Upper lobe of right lung (tissue), 1 donor: ENCODE measurements at regions not wholly inside any gene's neighbourhood (a gene's known extent, or its start where the extent isn't known, plus 50 kb on each side); places are given as distances from the start of the nearest gene placed in this dataset.

Experiments
- ATAC-seq: fragments of 200-7000 bp; cut with Tn5 transposase; one replicate; pipeline ENCODE4 v1.9.1; 2020; ENCODE audit warnings: mild to moderate bottlenecking, moderate library complexity
- DNase-seq: peaks from one replicate; pipeline ENCODE4 v3.0.0-alpha.2; 2020
- H3K27ac ChIP-seq: fragments of 200-600 bp; one replicate; pipeline ENCODE4 v1.8.0; 2022
- H3K27me3 ChIP-seq: fragments of 200-600 bp; one replicate; pipeline ENCODE4 v1.8.0; 2022; ENCODE audit warnings: mild to moderate bottlenecking
- H3K36me3 ChIP-seq: fragments of 200-600 bp; one replicate; pipeline ENCODE4 v1.8.0; 2022
- H3K4me1 ChIP-seq: fragments of 200-600 bp; one replicate; pipeline ENCODE4 v1.8.0; 2022
- H3K4me3 ChIP-seq: fragments of 200-600 bp; one replicate; pipeline ENCODE4 v1.8.0; 2022; ENCODE audit warnings: mild to moderate bottlenecking
- H3K9me3 ChIP-seq: fragments of 200-600 bp; one replicate; pipeline ENCODE4 v1.8.0; 2022
- CTCF ChIP-seq: fragments of 200-600 bp; IDR thresholded peaks from one replicate; pipeline ENCODE4 v1.8.0; 2022; ENCODE audit warnings: antibody characterized with exemption
- intact Hi-C: fragments of 100-400 bp; cut with DNase I; formaldehyde crosslinking; loops from one replicate; pipeline ENCODE4 v1.11.0; 2022
- donor health status: DM: no; HTN: yes; CAD: no; lungs with severe emphysema.

- ATAC-seq (no peak), DNase-seq (no peak)
- Histone ChIP-seq H3K36me3 (no peaks in the 10 kb centered on the region), H3K27me3 (no peaks in the 10 kb centered on the region), H3K27ac (no peak overlapping the region), H3K4me3 (no peak overlapping the region), H3K9me3 (no peaks in the 10 kb centered on the region), H3K4me1 (no peaks in the 10 kb centered on the region)
- intact Hi-C loops: no loop called here
- no peak for TF ChIP-seq CTCF
These were observed 68.2 kb downstream of the AGTR2 start for GRCh38 chrX:116238567-116239255.

DNA sequence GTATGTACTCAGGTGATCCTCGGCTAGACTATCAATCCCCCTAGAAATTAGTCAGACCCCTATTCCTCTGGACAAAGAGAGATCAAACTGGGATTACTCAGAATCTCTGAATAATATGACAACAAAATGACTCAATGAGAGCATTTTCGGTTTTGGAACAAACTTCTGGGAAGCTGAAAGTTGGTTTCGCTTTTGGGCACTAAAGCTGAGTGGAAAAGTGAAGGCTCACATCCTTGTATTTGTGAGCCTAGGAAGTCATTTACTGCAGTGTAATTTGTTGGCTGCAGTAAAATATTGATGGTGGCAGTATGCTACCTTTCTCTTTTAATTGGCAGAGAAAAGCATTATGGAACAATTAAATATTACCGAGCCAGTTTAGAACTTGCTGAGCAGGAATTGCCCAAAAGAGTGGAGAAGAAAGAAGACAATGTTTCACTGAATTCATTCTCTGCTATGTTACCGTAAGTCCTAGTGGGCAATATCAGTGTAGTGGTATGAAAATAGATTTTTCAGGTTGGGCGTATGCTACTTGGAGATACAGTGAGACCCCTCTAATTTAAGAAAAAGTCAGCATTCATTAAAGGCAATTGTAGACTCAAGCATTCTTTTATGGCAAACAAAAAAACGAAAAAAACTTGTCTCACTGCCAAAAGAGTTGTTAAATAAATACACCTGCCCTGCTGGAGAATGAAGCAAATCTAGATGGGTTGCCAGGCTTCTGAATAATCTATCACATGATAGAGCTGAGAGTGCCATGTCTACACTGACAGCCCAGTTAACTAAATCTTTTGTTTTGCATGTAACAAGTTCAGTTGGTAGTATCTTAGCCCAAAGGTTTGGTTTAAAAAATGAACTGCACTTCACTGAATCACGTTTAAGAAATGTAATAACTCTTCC lies 69.6 kb downstream of the AGTR2 start:
- no peaks in the 10 kb centered on the region for H3K9me3 ChIP-seq
- ATAC-seq: peak; percentile 58
- H3K4me1 ChIP-seq: no peaks in the 10 kb centered on the region
- no peak for TF ChIP-seq CTCF
- intact Hi-C loops: no loop called here
- peak overlapping the region; percentile 24 for H3K27ac ChIP-seq
- no peaks in the 10 kb centered on the region for H3K36me3 ChIP-seq
- DNase-seq: no peak
- H3K27me3 ChIP-seq: no peaks in the 10 kb centered on the region
- peak overlapping the region; percentile 10 for H3K4me3 ChIP-seq

GRCh38 chrX:116241001-116241400 lies 70.5 kb downstream of the AGTR2 start:
- ATAC-seq (no peak), DNase-seq (no peak)
- TF ChIP-seq CTCF: no peak
- Histone ChIP-seq H3K4me3 (no peak overlapping the region), H3K4me1 (no peaks in the 10 kb centered on the region), H3K9me3 (no peaks in the 10 kb centered on the region), H3K36me3 (no peaks in the 10 kb centered on the region), H3K27ac (no peak overlapping the region), H3K27me3 (no peaks in the 10 kb centered on the region)
- intact Hi-C loops: no loop called here

DNA sequence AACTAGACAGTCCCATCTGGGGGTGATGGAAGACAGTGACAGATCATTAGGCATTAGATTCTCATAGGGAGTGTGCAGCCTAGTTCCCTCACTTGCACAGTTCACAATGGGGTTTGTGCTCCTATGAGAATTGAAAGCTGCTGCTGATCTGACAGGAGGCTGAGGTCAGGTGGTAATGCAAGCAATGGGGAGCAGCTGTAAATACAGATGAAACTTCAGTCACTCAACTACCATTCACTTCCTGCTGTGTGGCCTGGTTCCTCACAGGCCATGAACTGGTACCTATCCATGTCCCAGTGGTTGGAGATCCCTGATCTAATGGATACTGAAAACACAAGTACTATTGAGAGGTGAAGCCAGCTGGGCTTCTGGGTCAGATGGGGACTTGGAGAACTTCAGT lies 72.5 kb downstream of the AGTR2 start:
- H3K4me3 ChIP-seq: no peak overlapping the region
- H3K27ac ChIP-seq: no peak overlapping the region
- TF ChIP-seq CTCF: no peak
- intact Hi-C loops: no loop called here
- no peaks in the 10 kb centered on the region for H3K4me1 ChIP-seq
- H3K27me3 ChIP-seq: no peaks in the 10 kb centered on the region
- ATAC-seq: no peak
- no peaks in the 10 kb centered on the region for H3K36me3 ChIP-seq
- no peak for DNase-seq
- H3K9me3 ChIP-seq: no peaks in the 10 kb centered on the region

GRCh38 chrX:116246261-116246660 lies 75.7 kb downstream of the AGTR2 start:
- ATAC-seq (no peak), DNase-seq (no peak)
- Histone ChIP-seq H3K27me3 (no peaks in the 10 kb centered on the region), H3K27ac (no peak overlapping the region), H3K36me3 (no peaks in the 10 kb centered on the region), H3K4me1 (no peaks in the 10 kb centered on the region), H3K9me3 (no peaks in the 10 kb centered on the region), H3K4me3 (no peak overlapping the region)
- TF ChIP-seq CTCF: no peak
- intact Hi-C loops: no loop called here
